ENCODE measurements at regions not wholly inside any gene's neighbourhood (a gene's known extent, or its start where the extent isn't known, plus 50 kb on each side); places are given as distances from the start of the nearest gene placed in this dataset.

DNA sequence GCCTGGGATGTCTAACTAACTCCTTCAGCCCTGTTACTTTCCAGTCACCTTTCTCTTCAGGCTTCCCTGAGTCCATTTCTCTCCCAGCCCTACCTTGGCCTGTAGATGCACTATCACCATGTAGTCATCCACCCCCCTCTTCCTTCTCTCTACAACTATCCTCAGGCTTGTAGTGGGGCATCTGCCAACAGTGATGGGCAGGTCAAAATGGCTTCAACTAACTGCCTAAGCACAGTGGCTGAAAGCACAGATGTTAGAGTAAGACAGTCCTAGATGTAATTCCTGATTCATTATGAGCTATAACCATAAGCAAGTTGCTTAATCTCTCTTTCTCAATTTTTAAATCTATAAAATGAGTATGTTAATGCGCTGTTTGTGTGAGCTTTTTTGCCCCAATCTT lies 133.6 kb upstream of the NAV3 start:
- H3K4me3 ChIP-seq (ENCODE audit: insufficient read depth, low read depth, low read length), result no peak overlapping the region
- no peaks in the 10 kb centered on the region for H3K9me3 Mint-ChIP-seq (ENCODE audit: unreplicated experiment)
- DNase-seq (ENCODE audit: low read depth) (no peak), FAIRE-seq (no peak)
- H3K4me3 Mint-ChIP-seq (ENCODE audit: unreplicated experiment), result no peak overlapping the region
- peaks cover 2% of the 10 kb centered on the region for H3K27me3 Mint-ChIP-seq (ENCODE audit: low read depth, unreplicated experiment)
- H3K27me3 ChIP-seq (ENCODE audit: insufficient read depth, low read length), result no peaks in the 10 kb centered on the region
- H3K36me3 ChIP-seq (ENCODE audit: insufficient read depth, low read length), result no peaks in the 10 kb centered on the region
- no peaks in the 10 kb centered on the region for H4K20me1 ChIP-seq (ENCODE audit: insufficient read depth, low read length)
- no peak overlapping the region for H3K9ac ChIP-seq (ENCODE audit: low read length)
- H3K4me2 ChIP-seq (ENCODE audit: low read length), result no peak overlapping the region
- H3K4me1 ChIP-seq (ENCODE audit: insufficient read depth, low read length), result no peaks in the 10 kb centered on the region
- no peaks in the 10 kb centered on the region for H3K9me3 ChIP-seq (ENCODE audit: insufficient read depth, low read depth, low read length)
- H3K4me1 Mint-ChIP-seq (ENCODE audit: low read depth, unreplicated experiment), result no peaks in the 10 kb centered on the region
- TF ChIP-seq, protein P1, sequence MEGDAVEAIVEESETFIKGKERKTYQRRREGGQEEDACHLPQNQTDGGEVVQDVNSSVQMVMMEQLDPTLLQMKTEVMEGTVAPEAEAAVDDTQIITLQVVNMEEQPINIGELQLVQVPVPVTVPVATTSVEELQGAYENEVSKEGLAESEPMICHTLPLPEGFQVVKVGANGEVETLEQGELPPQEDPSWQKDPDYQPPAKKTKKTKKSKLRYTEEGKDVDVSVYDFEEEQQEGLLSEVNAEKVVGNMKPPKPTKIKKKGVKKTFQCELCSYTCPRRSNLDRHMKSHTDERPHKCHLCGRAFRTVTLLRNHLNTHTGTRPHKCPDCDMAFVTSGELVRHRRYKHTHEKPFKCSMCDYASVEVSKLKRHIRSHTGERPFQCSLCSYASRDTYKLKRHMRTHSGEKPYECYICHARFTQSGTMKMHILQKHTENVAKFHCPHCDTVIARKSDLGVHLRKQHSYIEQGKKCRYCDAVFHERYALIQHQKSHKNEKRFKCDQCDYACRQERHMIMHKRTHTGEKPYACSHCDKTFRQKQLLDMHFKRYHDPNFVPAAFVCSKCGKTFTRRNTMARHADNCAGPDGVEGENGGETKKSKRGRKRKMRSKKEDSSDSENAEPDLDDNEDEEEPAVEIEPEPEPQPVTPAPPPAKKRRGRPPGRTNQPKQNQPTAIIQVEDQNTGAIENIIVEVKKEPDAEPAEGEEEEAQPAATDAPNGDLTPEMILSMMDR (IDR thresholded peaks at IDR 0.05; ENCODE audit: insufficient read depth, low read depth, low read length), result no peak
- no peak for TF ChIP-seq EZH2 (IDR thresholded peaks at IDR 0.05; ENCODE audit: insufficient read depth, low read length)
- H3K27ac ChIP-seq (ENCODE audit: low read depth, low read length), result no peak overlapping the region
- H3K27ac Mint-ChIP-seq (ENCODE audit: unreplicated experiment), result no peak overlapping the region
- no peaks in the 10 kb centered on the region for H3K79me2 ChIP-seq (ENCODE audit: insufficient read depth, low read length)
- H2AFZ ChIP-seq (ENCODE audit: low read depth, low read length), result no peak overlapping the region
- H3K36me3 Mint-ChIP-seq (ENCODE audit: low read depth, unreplicated experiment), result no peaks in the 10 kb centered on the region

DNA sequence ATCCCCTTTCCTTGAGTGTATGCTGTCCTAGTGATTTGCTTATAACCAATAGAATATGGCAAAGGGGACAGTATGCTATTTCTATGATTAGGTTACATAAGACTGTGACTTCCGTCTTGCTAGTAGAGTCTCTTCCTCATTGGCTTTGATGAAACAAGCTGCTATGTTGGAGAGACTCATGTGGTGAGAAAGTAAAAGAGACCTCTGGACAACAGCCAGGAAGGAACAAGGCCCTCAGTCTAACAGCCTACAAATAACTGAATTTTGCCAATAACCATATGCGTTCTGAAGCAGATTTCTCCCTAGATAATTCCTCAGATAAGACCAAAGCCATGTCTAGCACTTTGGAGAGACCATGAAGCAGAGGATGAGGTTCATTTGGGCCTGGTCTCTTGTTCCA lies 134.5 kb upstream of the NAV3 start:
- Histone ChIP-seq H4K20me1 (ENCODE audit: insufficient read depth, low read length) (no peaks in the 10 kb centered on the region), H2AFZ (ENCODE audit: low read depth, low read length) (no peak overlapping the region), H3K79me2 (ENCODE audit: insufficient read depth, low read length) (no peaks in the 10 kb centered on the region), H3K27ac (ENCODE audit: low read depth, low read length) (no peak overlapping the region), H3K36me3 (ENCODE audit: insufficient read depth, low read length) (no peaks in the 10 kb centered on the region), H3K4me1 (ENCODE audit: insufficient read depth, low read length) (no peaks in the 10 kb centered on the region), H3K27me3 (ENCODE audit: insufficient read depth, low read length) (no peaks in the 10 kb centered on the region), H3K9ac (ENCODE audit: low read length) (no peak overlapping the region), H3K4me3 (ENCODE audit: insufficient read depth, low read depth, low read length) (no peak overlapping the region), H3K9me3 (ENCODE audit: insufficient read depth, low read depth, low read length) (no peaks in the 10 kb centered on the region), H3K4me2 (ENCODE audit: low read length) (no peak overlapping the region)
- TF ChIP-seq, protein P1 (IDR thresholded peaks at IDR 0.05; ENCODE audit: insufficient read depth, low read depth, low read length), result no peak
- no peak for TF ChIP-seq EZH2 (IDR thresholded peaks at IDR 0.05; ENCODE audit: insufficient read depth, low read length)
- no peaks in the 10 kb centered on the region for H3K36me3 Mint-ChIP-seq (ENCODE audit: low read depth, unreplicated experiment)
- peaks cover 2% of the 10 kb centered on the region for H3K27me3 Mint-ChIP-seq (ENCODE audit: low read depth, unreplicated experiment)
- no peak overlapping the region for H3K4me3 Mint-ChIP-seq (ENCODE audit: unreplicated experiment)
- DNase-seq (ENCODE audit: low read depth), result peak; percentile 47
- FAIRE-seq, result no peak
- no peaks in the 10 kb centered on the region for H3K9me3 Mint-ChIP-seq (ENCODE audit: unreplicated experiment)
- no peak overlapping the region for H3K27ac Mint-ChIP-seq (ENCODE audit: unreplicated experiment)
- no peaks in the 10 kb centered on the region for H3K4me1 Mint-ChIP-seq (ENCODE audit: low read depth, unreplicated experiment)

DNA sequence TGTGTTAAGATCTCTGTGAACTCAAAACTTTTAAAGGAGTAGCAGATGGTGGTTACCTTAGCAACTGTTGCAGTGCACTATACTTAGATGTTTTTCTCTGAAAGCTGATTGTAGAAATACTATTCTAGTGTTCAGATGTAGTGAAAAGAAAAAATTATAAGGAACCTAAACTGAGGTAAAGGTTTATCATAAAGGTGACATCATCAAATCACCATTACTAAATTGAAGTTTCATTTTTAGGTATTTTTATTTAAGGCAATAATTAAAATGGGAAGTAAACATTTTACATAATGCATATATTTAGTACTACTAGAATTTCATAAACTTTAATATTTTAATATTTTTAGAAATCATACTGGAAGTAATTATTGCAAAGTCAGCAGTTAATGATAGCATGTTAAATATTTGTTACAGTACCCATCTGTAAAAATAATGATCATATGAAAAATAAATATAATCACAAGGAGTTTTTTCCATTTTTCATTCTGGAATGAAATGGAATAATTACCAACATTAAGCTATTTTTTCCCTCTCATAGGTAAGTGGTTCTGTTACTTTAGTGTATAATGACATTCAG lies 141.1 kb upstream of the NAV3 start:
- no peak for FAIRE-seq
- no peaks in the 10 kb centered on the region for H3K36me3 Mint-ChIP-seq (ENCODE audit: low read depth, unreplicated experiment)
- Histone ChIP-seq H3K4me1 (ENCODE audit: insufficient read depth, low read length) (no peaks in the 10 kb centered on the region), H2AFZ (ENCODE audit: low read depth, low read length) (no peak overlapping the region), H4K20me1 (ENCODE audit: insufficient read depth, low read length) (no peaks in the 10 kb centered on the region), H3K27me3 (ENCODE audit: insufficient read depth, low read length) (no peaks in the 10 kb centered on the region), H3K9me3 (ENCODE audit: insufficient read depth, low read depth, low read length) (no peaks in the 10 kb centered on the region), H3K9ac (ENCODE audit: low read length) (no peak overlapping the region), H3K27ac (ENCODE audit: low read depth, low read length) (no peak overlapping the region), H3K4me3 (ENCODE audit: insufficient read depth, low read depth, low read length) (no peak overlapping the region), H3K79me2 (ENCODE audit: insufficient read depth, low read length) (no peaks in the 10 kb centered on the region), H3K4me2 (ENCODE audit: low read length) (no peak overlapping the region), H3K36me3 (ENCODE audit: insufficient read depth, low read length) (no peaks in the 10 kb centered on the region)
- H3K4me1 Mint-ChIP-seq (ENCODE audit: low read depth, unreplicated experiment), result peaks cover 11% of the 10 kb centered on the region
- no peak overlapping the region for H3K4me3 Mint-ChIP-seq (ENCODE audit: unreplicated experiment)
- no peaks in the 10 kb centered on the region for H3K9me3 Mint-ChIP-seq (ENCODE audit: unreplicated experiment)
- no peaks in the 10 kb centered on the region for H3K27me3 Mint-ChIP-seq (ENCODE audit: low read depth, unreplicated experiment)
- no peak for DNase-seq (ENCODE audit: low read depth)
- TF ChIP-seq EZH2 (IDR thresholded peaks at IDR 0.05; ENCODE audit: insufficient read depth, low read length), result no peak
- TF ChIP-seq, protein P1 (IDR thresholded peaks at IDR 0.05; ENCODE audit: insufficient read depth, low read depth, low read length), result no peak
- no peak overlapping the region for H3K27ac Mint-ChIP-seq (ENCODE audit: unreplicated experiment)

All from astrocyte (in vitro differentiated cells and primary cell).